Upper lobe of left lung (tissue), 6 donors: ENCODE measurements at regions not wholly inside any gene's neighbourhood (a gene's known extent, or its start where the extent isn't known, plus 50 kb on each side); places are given as distances from the start of the nearest gene placed in this dataset.

ENCODE experiments used
- ATAC-seq, 2 donors: fragments of 200-7000 bp; cut with Tn5 transposase; one replicate each; pipeline ENCODE4 v1.9.1; 2022; ENCODE audit warnings: mild to moderate bottlenecking in 2 of 2, moderate library complexity in 2 of 2; ENCODE audit not compliant: low FRiP score in 2 of 2
- DNase-seq, 2 donors: peaks; one replicate each; pipeline ENCODE4 v3.0.0-alpha.2; 2019 to 2020
- H3K27ac ChIP-seq, 4 donors: fragments of 200-600 bp; sonication (generic); one replicate each; pipeline ENCODE4 v1.5.1; 2016 to 2019
- H3K27me3 ChIP-seq, 4 donors: fragments of 200-600 bp; sonication (generic); one replicate each; pipeline ENCODE4 v1.5.1; 2017 to 2019
- H3K36me3 ChIP-seq, 4 donors: fragments of 200-600 bp; sonication (generic); one replicate each; pipeline ENCODE4 v1.5.1; 2016 to 2019
- H3K4me1 ChIP-seq, 4 donors: fragments of 200-600 bp; sonication (generic); one replicate each; pipeline ENCODE4 v1.5.1; 2018 to 2019
- H3K4me3 ChIP-seq, 4 donors: fragments of 200-600 bp; sonication (generic); one replicate each; pipeline ENCODE4 v1.5.1; 2017 to 2019; ENCODE audit warnings: mild to moderate bottlenecking in 2 of 4, moderate library complexity in 1 of 4
- H3K9me3 ChIP-seq, 4 donors: fragments of 200-600 bp; sonication (generic); one replicate each; pipeline ENCODE4 v1.5.1; 2018 to 2019
- CTCF ChIP-seq, 6 experiments: fragments of 450-650 bp in 4 of 6; fragments of 200-600 bp in 2 of 6; sonication (generic) in 2 of 6; IDR thresholded peaks; one replicate each; pipeline ENCODE4 v1.5.1; 2016 to 2019; ENCODE audit warnings: antibody characterized with exemption in 6 of 6
- EP300 ChIP-seq, 4 donors: sonication (generic); formaldehyde crosslinking; IDR thresholded peaks; one replicate each; pipeline ENCODE4 v1.5.1; 2017; ENCODE audit warnings: antibody characterized with exemption in 4 of 4, control low read depth in 2 of 4
- POLR2A ChIP-seq, 4 donors: fragments of 450-650 bp; IDR thresholded peaks; one replicate each; pipeline ENCODE4 v1.5.1; 2016 to 2017; ENCODE audit warnings: antibody characterized with exemption in 4 of 4, mild to moderate bottlenecking in 2 of 4
- POLR2AphosphoS5 ChIP-seq, 2 donors: sonication (generic); formaldehyde crosslinking; IDR thresholded peaks; one replicate each; pipeline ENCODE4 v1.5.1; 2017; ENCODE audit warnings: antibody characterized with exemption in 2 of 2
- WGBS, 2 donors: methylation state at CpG; one replicate each; pipeline ENCODE4 v1.1.5; 2017 to 2018; 5-methylcytosine and 5-hydroxymethylcytosine counted together
- donor health status: DM: no; HTN: no; CAD: no; lungs with moderate emphysema.
- donor health status: DM: no; HTN: yes; CAD: no; lungs with severe emphysema.

- ATAC-seq (no peak), DNase-seq (no peak)
- TF ChIP-seq POLR2AphosphoS5 (IDR thresholded peaks at IDR 0.05) (no peak), EP300 (IDR thresholded peaks at IDR 0.05) (no peak), CTCF (IDR thresholded peaks at IDR 0.05) (no peak), POLR2A (IDR thresholded peaks at IDR 0.05) (no peak)
- Histone ChIP-seq H3K4me1 (peaks cover 0 to 4% (median 0%) of the 10 kb centered on the region in 4 donors), H3K4me3 (no peak overlapping the region), H3K36me3 (no peaks in the 10 kb centered on the region), H3K9me3 (no peaks in the 10 kb centered on the region), H3K27ac (no peak overlapping the region), H3K27me3 (no peaks in the 10 kb centered on the region)
- 80 to 81% methylated on average over 2 of the region's 2 CpGs for WGBS, 2 donors
These were observed 376.8 kb downstream of the BCOR start for GRCh38 chrX:39720945-39721344.

GRCh38 chrX:39721566-39722279, 376.0 kb downstream of the BCOR start:
- H3K36me3 ChIP-seq = no peaks in the 10 kb centered on the region
- TF ChIP-seq POLR2A (IDR thresholded peaks at IDR 0.05) (no peak), EP300 (IDR thresholded peaks at IDR 0.05) (no peak), CTCF (IDR thresholded peaks at IDR 0.05) (no peak), POLR2AphosphoS5 (IDR thresholded peaks at IDR 0.05) (no peak)
- no peaks in the 10 kb centered on the region for H3K9me3 ChIP-seq
- H3K27ac ChIP-seq = no peak overlapping the region
- peaks cover 0 to 4% (median 0%) of the 10 kb centered on the region in 4 donors for H3K4me1 ChIP-seq
- ATAC-seq = no peak
- DNase-seq = no peak
- no peak overlapping the region for H3K4me3 ChIP-seq
- H3K27me3 ChIP-seq = no peaks in the 10 kb centered on the region
- 27 to 62% methylated on average over 10 to 12 of the region's 12 CpGs for WGBS, 2 donors

- H3K9me3 ChIP-seq = peaks cover 0 to 5% (median 0%) of the 10 kb centered on the region in 4 donors
- no peaks in the 10 kb centered on the region for H3K4me1 ChIP-seq
- ATAC-seq (no peak), DNase-seq (no peak)
- H3K4me3 ChIP-seq = no peak overlapping the region
- no peak for TF ChIP-seq CTCF (IDR thresholded peaks at IDR 0.05)
- TF ChIP-seq EP300 (IDR thresholded peaks at IDR 0.05) = no peak
- TF ChIP-seq POLR2AphosphoS5 (IDR thresholded peaks at IDR 0.05) = no peak
- TF ChIP-seq POLR2A (IDR thresholded peaks at IDR 0.05) = no peak
- H3K27ac ChIP-seq = no peak overlapping the region
- H3K36me3 ChIP-seq = no peaks in the 10 kb centered on the region
- WGBS, 2 donors = 60 to 90% methylated on average over 1 of the region's 1 CpG
- no peaks in the 10 kb centered on the region for H3K27me3 ChIP-seq
These were observed 373.2 kb downstream of the BCOR start for GRCh38 chrX:39724544-39724943.

GRCh38 chrX:39725114-39725513, 372.6 kb downstream of the BCOR start:
- peaks cover 0 to 5% (median 0%) of the 10 kb centered on the region in 4 donors for H3K9me3 ChIP-seq
- WGBS, 2 donors = 76% methylated on average over 4 of the region's 4 CpGs; no CpG with 5 or more reads in 1 of the 2 donors
- no peaks in the 10 kb centered on the region for H3K36me3 ChIP-seq
- no peak overlapping the region for H3K4me3 ChIP-seq
- ATAC-seq = no peak
- no peak overlapping the region for H3K27ac ChIP-seq
- TF ChIP-seq EP300 (IDR thresholded peaks at IDR 0.05) (no peak), CTCF (IDR thresholded peaks at IDR 0.05) (no peak), POLR2AphosphoS5 (IDR thresholded peaks at IDR 0.05) (no peak), POLR2A (IDR thresholded peaks at IDR 0.05) (no peak)
- no peak for DNase-seq
- H3K4me1 ChIP-seq = no peaks in the 10 kb centered on the region
- no peaks in the 10 kb centered on the region for H3K27me3 ChIP-seq
